GM12878 (cell line): ENCODE measurements at regions not wholly inside any gene's neighbourhood (a gene's known extent, or its start where the extent isn't known, plus 50 kb on each side); places are given as distances from the start of the nearest gene placed in this dataset.

ENCODE experiments used
- ATAC-seq: fragments of 200-7000 bp; cut with Tn5 transposase; 3 replicates; pipeline ENCODE4 v1.9.1; 2020; ENCODE audit warnings: mild to moderate bottlenecking, moderate library complexity
- BruUV-seq: library from RNA; stranded (reverse); fragments of 400-500 nt; replicated peaks from 2 replicates; lab custom pipeline; 2021; lab: Mats Ljungman, UMichigan
- CTCF ChIA-PET: fragments of 300-600 bp; sonication (Branson Sonifier 250); formaldehyde crosslinking; extraction: SDS; loops from one replicate; lab custom pipeline; 2021; ENCODE audit warnings: inconsistent platforms; lab: Yijun Ruan, JAX
- POLR2A ChIA-PET: fragments of 350-600 bp; formaldehyde crosslinking; extraction: SDS; loops from one replicate; lab custom pipeline; 2021; ENCODE audit warnings: inconsistent platforms; lab: Charles Lee
- RAD21 ChIA-PET: fragments of 300-600 bp; sonication (Branson Sonifier 250); formaldehyde crosslinking; loops from one replicate; lab custom pipeline; 2023; ENCODE audit warnings: antibody characterized with exemption; ENCODE audit not compliant: unreplicated experiment; lab: Charles Lee
- SMC1A ChIA-PET: fragments of 300-600 bp; sonication (Branson Sonifier 250); formaldehyde crosslinking; loops from one replicate; lab custom pipeline; 2023; ENCODE audit not compliant: unreplicated experiment, uncharacterized antibody; lab: Charles Lee
- DNase-seq: peaks from one replicate; pipeline ENCODE4 v3.0.0-alpha.2; 2011; ENCODE audit warnings: low read depth, low spot score
- FAIRE-seq: peaks from 3 replicates; lab custom pipeline; 2011; peaks lifted over from hg19 to GRCh38; lab: Jason Lieb, UNC
- H2AFZ ChIP-seq: 2 replicates; pipeline ENCODE4 v1.6.0; 2011; ENCODE audit warnings: low read depth, low read length, control low read depth; ENCODE audit not compliant: control insufficient read depth
- H3K27ac ChIP-seq: 2 replicates; pipeline ENCODE4 v1.5.1; 2011; ENCODE audit warnings: control low read depth; ENCODE audit not compliant: control insufficient read depth, insufficient read depth
- H3K27me3 ChIP-seq, 2 experiments: replicated peaks in 1 of 2; 2 replicates each; pipeline versions ENCODE4 v1.6.0 to v1.6.1; 2011; ENCODE audit warnings: low read length in 1 of 2; ENCODE audit not compliant: control insufficient read depth in 2 of 2, insufficient read depth in 2 of 2
- H3K36me3 ChIP-seq, 2 experiments: 2 replicates each; pipeline ENCODE4 v1.5.1; 2011; ENCODE audit warnings: low read length in 1 of 2; ENCODE audit not compliant: control insufficient read depth in 2 of 2, insufficient read depth in 2 of 2
- H3K4me1 ChIP-seq: 2 replicates; pipeline ENCODE4 v1.6.1; 2011; ENCODE audit warnings: mild to moderate bottlenecking, low read length, moderate library complexity, mixed read lengths; ENCODE audit not compliant: control insufficient read depth, insufficient read depth
- H3K4me2 ChIP-seq: 2 replicates; pipeline ENCODE4 v1.6.0; 2011; ENCODE audit warnings: control low read depth; ENCODE audit not compliant: control insufficient read depth, insufficient read depth
- H3K4me3 ChIP-seq: fragments of 200-600 bp; sonication (generic); 2 replicates; pipeline ENCODE4 v1.5.1; 2016
- H3K79me2 ChIP-seq: 2 replicates; pipeline ENCODE4 v1.6.0; 2011; ENCODE audit warnings: low read length; ENCODE audit not compliant: control insufficient read depth, insufficient read depth
- H3K9ac ChIP-seq: 2 replicates; pipeline ENCODE4 v1.8.0; 2011; ENCODE audit warnings: low read length, control low read depth, mixed read lengths; ENCODE audit not compliant: control insufficient read depth, insufficient read depth
- H3K9me3 ChIP-seq: replicated peaks from 3 replicates; pipeline ENCODE4 v1.5.1; 2011; ENCODE audit warnings: mild to moderate bottlenecking, low read length; ENCODE audit not compliant: control insufficient read depth, insufficient read depth
- H4K20me1 ChIP-seq: 2 replicates; pipeline ENCODE4 v1.6.0; 2011; ENCODE audit not compliant: control insufficient read depth, insufficient read depth
- ATF7 ChIP-seq: fragments of 450-650 bp; IDR thresholded peaks from 2 replicates; pipeline ENCODE4 v1.6.1; 2016; ENCODE audit warnings: low read depth, mild to moderate bottlenecking
- EED ChIP-seq: sonication (generic); IDR thresholded peaks from 2 replicates; pipeline ENCODE4 v1.6.1; 2016; ENCODE audit warnings: antibody characterized with exemption, low read depth
- EP300 ChIP-seq, 2 experiments: fragments of 150-350 bp in 1 of 2; IDR thresholded peaks; 2 replicates each; pipeline ENCODE4 v1.6.1; 2011 to 2012; ENCODE audit warnings: low read depth in 2 of 2, low read length in 2 of 2, borderline replicate concordance in 1 of 2, improper control_type of control experiment in 1 of 2, inconsistent platforms in 1 of 2; ENCODE audit not compliant: control insufficient read depth in 1 of 2
- KLF5 ChIP-seq: fragments of 450-650 bp; IDR thresholded peaks from 2 replicates; pipeline ENCODE4 v1.6.1; 2014; ENCODE audit warnings: mild to moderate bottlenecking; ENCODE audit not compliant: partially characterized antibody
- LARP7 ChIP-seq: fragments of 450-650 bp; IDR thresholded peaks from 2 replicates; pipeline ENCODE4 v1.6.1; 2017; ENCODE audit warnings: mild to moderate bottlenecking
- PBX3 ChIP-seq: IDR thresholded peaks from 2 replicates; pipeline ENCODE4 v1.6.1; 2011; ENCODE audit warnings: mild to moderate bottlenecking, low read depth, low read length, moderate library complexity; ENCODE audit not compliant: insufficient replicate concordance
- PML ChIP-seq: IDR thresholded peaks from 2 replicates; pipeline ENCODE4 v1.6.1; 2012; ENCODE audit warnings: low read length, inconsistent platforms
- POLR2AphosphoS2 ChIP-seq: IDR thresholded peaks from 2 replicates; pipeline ENCODE4 v1.6.1; 2011; ENCODE audit warnings: low read depth, mild to moderate bottlenecking, low read length, improper control_type of control experiment, moderate library complexity
- POU2F2 ChIP-seq: IDR thresholded peaks from 3 replicates; pipeline ENCODE4 v1.6.1; 2011; ENCODE audit warnings: low read depth, mild to moderate bottlenecking, low read length, borderline replicate concordance
- RELA ChIP-seq: fragments of 450-650 bp; IDR thresholded peaks from 2 replicates; pipeline ENCODE4 v1.8.0; 2014; ENCODE audit warnings: borderline replicate concordance; ENCODE audit not compliant: partially characterized antibody
- TAF1 ChIP-seq: IDR thresholded peaks from 2 replicates; pipeline ENCODE4 v1.6.1; 2011; ENCODE audit warnings: mild to moderate bottlenecking, low read depth, low read length, borderline replicate concordance
- TCF7 ChIP-seq: IDR thresholded peaks from 2 replicates; pipeline ENCODE4 v1.6.1; 2014; ENCODE audit warnings: antibody characterized with exemption, borderline replicate concordance
- YBX1 ChIP-seq: fragments of 450-650 bp; IDR thresholded peaks from 2 replicates; pipeline ENCODE4 v1.6.1; 2016; ENCODE audit warnings: antibody characterized with exemption
- ZNF622 ChIP-seq: fragments of 450-650 bp; IDR thresholded peaks from 2 replicates; pipeline ENCODE4 v1.6.1; 2017; ENCODE audit warnings: mild to moderate bottlenecking, inconsistent platforms
- ZNF687 ChIP-seq: fragments of 450-650 bp; IDR thresholded peaks from 2 replicates; pipeline ENCODE4 v1.6.1; 2017; ENCODE audit warnings: mild to moderate bottlenecking, moderate library complexity
- WGBS: methylation state at CpG from one replicate; pipeline ENCODE4 v1.1.6; 2016; ENCODE audit warnings: low lambda C conversion rate; ENCODE audit not compliant: insufficient replicate concordance, insufficient coverage; ENCODE audit errors: missing lambda C conversion rate; 5-methylcytosine and 5-hydroxymethylcytosine counted together
- in situ Hi-C: fragments of 300-500 bp; cut with MboI; formaldehyde crosslinking; loops from 9 replicates; pipeline ENCODE4 v1.14.3; 2018; ENCODE audit warnings: mixed read lengths
- intact Hi-C: fragments of 100-400 bp; cut with micrococcal nuclease; formaldehyde crosslinking; loops from one replicate; pipeline ENCODE4 v1.14.2; 2022; ENCODE audit not compliant: unreplicated experiment

- DNase-seq (no peak), ATAC-seq (no peak), FAIRE-seq (no peak)
- in situ Hi-C loops = no loop called here
- Histone ChIP-seq H3K9ac (no peak overlapping the region), H4K20me1 (no peaks in the 10 kb centered on the region), H3K36me3 (no peaks in the 10 kb centered on the region), H3K79me2 (no peaks in the 10 kb centered on the region), H3K27ac (no peak overlapping the region), H3K4me2 (no peak overlapping the region), H3K4me1 (no peaks in the 10 kb centered on the region), H3K9me3 (no peaks in the 10 kb centered on the region), H3K4me3 (no peak overlapping the region)
- intact Hi-C loops = no loop called here
- CTCF ChIA-PET = interaction anchor here (0.5 to 1.2 kb wide), 4 partner anchors 17 to 463 kb away, joined by 3 read pairs; no protein-coding TSS in a partner anchor
- SMC1A ChIA-PET = no interaction called here
- POLR2A ChIA-PET = no interaction called here
- WGBS = 61% methylated on average over 8 of the region's 8 CpGs
- RAD21 ChIA-PET = no interaction called here
- TF ChIP-seq RELA (no peak), PML (no peak), ATF7 (no peak), POLR2AphosphoS2 (no peak), KLF5 (no peak), EP300 (IDR thresholded peaks at IDR 0.05; ENCODE audit: borderline replicate concordance in 1 of 2, control insufficient read depth in 1 of 2, low read depth in 2 of 2, low read length in 2 of 2) (no peak), PBX3 (no peak), TAF1 (no peak), ZNF687 (no peak), POU2F2 (no peak), YBX1 (no peak), LARP7 (no peak), ZNF622 (no peak), TCF7 (no peak), EED (no peak)
- TF ChIP-seq, all 136 proteins: peak for 0
- Histone ChIP-seq H2AFZ (no peak overlapping the region), H3K27me3 (no peaks in the 10 kb centered on the region; a peak in 1 of 4 replicates)
- no TSS peak for BruUV-seq
These were observed 50.7 kb upstream of the NOCT start for GRCh38 chr4:138964716-138965426.
